ENCODE measurements at regions not wholly inside any gene's neighbourhood (a gene's known extent, or its start where the extent isn't known, plus 50 kb on each side); places are given as distances from the start of the nearest gene placed in this dataset.

- ATAC-seq (replicated peaks in 1 of 2) = no peak
- Mint-ChIP-seq H3K27ac (no peak overlapping the region), H3K4me3 (no peak overlapping the region), H3K27me3 (ENCODE audit: low read depth) (peaks cover 5% of the 10 kb centered on the region), H3K36me3 (ENCODE audit: insufficient read depth in 2 of 2) (no peaks in the 10 kb centered on the region), H3K9me3 (no peaks in the 10 kb centered on the region), H3K4me1 (ENCODE audit: low read depth) (no peaks in the 10 kb centered on the region)
- no peak for DNase-seq
Measured at GRCh38 chr13:33445476-33445875, 159.9 kb upstream of the STARD13 start.

- Mint-ChIP-seq H3K4me3 (no peak overlapping the region), H3K27me3 (ENCODE audit: low read depth) (peaks cover 5% of the 10 kb centered on the region), H3K27ac (no peak overlapping the region), H3K4me1 (ENCODE audit: low read depth) (no peaks in the 10 kb centered on the region), H3K9me3 (no peaks in the 10 kb centered on the region), H3K36me3 (ENCODE audit: insufficient read depth in 2 of 2) (no peaks in the 10 kb centered on the region)
- ATAC-seq (replicated peaks in 1 of 2) (no peak), DNase-seq (no peak)
Measured at GRCh38 chr13:33446821-33447725, 161.5 kb upstream of the STARD13 start.

DNA sequence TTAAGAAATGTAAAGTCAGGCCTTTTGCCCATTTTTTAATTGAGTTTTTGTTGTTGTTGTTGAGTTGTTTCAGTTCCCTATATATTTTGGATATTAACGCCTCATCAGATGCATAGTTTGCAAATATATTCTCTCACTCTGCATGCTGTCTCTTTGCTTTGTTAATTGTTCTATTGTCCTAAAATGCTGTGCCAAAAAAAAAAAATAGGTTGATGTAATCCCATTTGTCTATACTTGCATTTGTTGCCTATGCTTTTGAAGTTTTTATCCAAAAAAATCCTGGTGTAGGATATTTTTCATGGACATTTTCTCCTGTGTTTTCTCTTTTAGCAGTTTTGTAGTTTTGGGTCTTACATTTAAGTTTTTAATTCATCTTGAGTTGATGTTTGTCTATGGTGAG is 163.3 kb upstream of the STARD13 start:
- ATAC-seq (replicated peaks in 1 of 2) = no peak
- Mint-ChIP-seq H3K27ac (no peak overlapping the region), H3K36me3 (ENCODE audit: insufficient read depth in 2 of 2) (no peaks in the 10 kb centered on the region), H3K27me3 (ENCODE audit: low read depth) (peaks cover 5% of the 10 kb centered on the region), H3K4me1 (ENCODE audit: low read depth) (no peaks in the 10 kb centered on the region), H3K9me3 (no peaks in the 10 kb centered on the region), H3K4me3 (no peak overlapping the region)
- DNase-seq = no peak

DNA sequence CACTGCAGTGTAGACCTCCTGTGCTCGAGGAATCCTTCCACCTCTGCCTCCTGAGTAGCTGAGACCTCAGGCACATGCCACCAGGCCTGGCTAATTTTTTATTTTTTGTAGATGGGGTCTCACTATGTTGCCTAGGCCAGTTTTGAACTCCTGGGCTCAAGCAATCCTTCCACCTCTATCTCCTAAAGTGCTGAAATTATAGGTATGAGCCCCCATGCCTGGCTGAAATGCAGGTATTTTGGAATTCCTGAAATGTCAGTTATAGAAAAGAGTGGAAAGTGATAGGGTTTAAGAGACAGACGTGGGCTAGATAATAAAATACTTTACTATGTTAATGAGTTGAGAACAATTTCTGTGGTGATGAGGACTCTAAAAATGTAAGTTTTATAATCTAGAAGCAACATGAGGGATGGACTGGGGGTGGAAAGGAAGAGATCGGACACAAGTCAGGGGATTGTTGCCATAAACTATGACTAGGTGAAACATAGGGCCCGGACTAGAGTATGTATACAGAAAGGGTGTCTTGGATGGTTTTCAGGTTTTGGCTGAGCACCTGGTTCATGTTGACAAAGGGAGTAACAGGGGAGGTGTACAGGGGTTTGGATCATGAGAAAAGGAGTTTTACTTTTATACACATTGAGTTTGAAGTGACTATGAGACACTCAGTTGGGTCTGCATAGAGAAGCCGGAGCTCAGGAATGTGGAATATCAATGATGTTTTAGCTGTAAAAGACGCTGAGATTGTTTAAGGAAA is 165.6 kb upstream of the STARD13 start:
- Mint-ChIP-seq H3K27ac (no peak overlapping the region), H3K27me3 (ENCODE audit: low read depth) (peaks cover 5% of the 10 kb centered on the region), H3K4me1 (ENCODE audit: low read depth) (no peaks in the 10 kb centered on the region), H3K9me3 (no peaks in the 10 kb centered on the region), H3K4me3 (no peak overlapping the region), H3K36me3 (ENCODE audit: insufficient read depth in 2 of 2) (no peaks in the 10 kb centered on the region)
- ATAC-seq (replicated peaks in 1 of 2) (no peak), DNase-seq (no peak)

DNA sequence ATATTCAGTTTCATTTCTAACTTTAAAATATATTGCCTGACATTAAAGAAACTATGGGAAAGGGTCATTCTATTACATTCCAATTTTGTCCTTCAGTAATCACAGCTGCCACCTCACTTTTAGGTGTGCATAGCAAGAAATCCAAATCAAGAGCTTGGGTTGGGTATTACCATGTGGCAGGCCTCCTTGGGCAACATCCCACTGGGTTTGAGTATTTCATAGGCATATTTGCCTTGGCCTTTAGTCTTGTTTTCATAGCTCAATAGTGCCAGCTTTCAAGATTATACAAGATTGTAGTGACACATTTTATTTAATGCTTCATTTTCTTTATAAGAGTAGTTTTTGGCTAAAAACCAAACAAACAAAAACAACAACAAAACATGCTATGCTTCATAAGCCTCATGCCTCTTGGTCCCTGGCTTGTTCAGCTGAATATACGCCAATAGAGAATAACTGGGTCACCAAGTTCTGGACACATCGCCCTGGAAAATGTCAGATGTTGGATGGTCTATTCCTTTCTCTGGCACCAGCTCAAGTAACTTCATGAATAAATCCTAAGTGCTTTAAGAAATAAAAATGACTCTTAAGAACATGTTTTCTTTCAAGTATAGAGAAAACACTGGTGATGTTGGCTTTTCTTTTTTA is 167.4 kb upstream of the STARD13 start:
- no peaks in the 10 kb centered on the region for H3K9me3 Mint-ChIP-seq
- no peaks in the 10 kb centered on the region for H3K4me1 Mint-ChIP-seq (ENCODE audit: low read depth)
- no peak for ATAC-seq (replicated peaks in 1 of 2)
- H3K4me3 Mint-ChIP-seq = no peak overlapping the region
- H3K27me3 Mint-ChIP-seq (ENCODE audit: low read depth) = no peaks in the 10 kb centered on the region
- DNase-seq = no peak
- no peak overlapping the region for H3K27ac Mint-ChIP-seq
- H3K36me3 Mint-ChIP-seq (ENCODE audit: insufficient read depth in 2 of 2) = no peaks in the 10 kb centered on the region

GRCh38 chr13:33453936-33454335 is 168.4 kb upstream of the STARD13 start:
- Mint-ChIP-seq H3K27ac (no peak overlapping the region), H3K9me3 (no peaks in the 10 kb centered on the region), H3K36me3 (ENCODE audit: insufficient read depth in 2 of 2) (no peaks in the 10 kb centered on the region), H3K4me1 (ENCODE audit: low read depth) (no peaks in the 10 kb centered on the region), H3K4me3 (no peak overlapping the region), H3K27me3 (ENCODE audit: low read depth) (no peaks in the 10 kb centered on the region)
- DNase-seq (no peak), ATAC-seq (replicated peaks in 1 of 2) (no peak)

GRCh38 chr13:33454844-33455705 is 169.5 kb upstream of the STARD13 start:
- no peak overlapping the region for H3K4me3 Mint-ChIP-seq
- no peaks in the 10 kb centered on the region for H3K27me3 Mint-ChIP-seq (ENCODE audit: low read depth)
- H3K9me3 Mint-ChIP-seq = peaks cover 0 to 2% of the 10 kb centered on the region in 2 donors
- no peaks in the 10 kb centered on the region for H3K36me3 Mint-ChIP-seq (ENCODE audit: insufficient read depth in 2 of 2)
- H3K4me1 Mint-ChIP-seq (ENCODE audit: low read depth) = no peaks in the 10 kb centered on the region
- DNase-seq = no peak
- no peak for ATAC-seq (replicated peaks in 1 of 2)
- no peak overlapping the region for H3K27ac Mint-ChIP-seq

GRCh38 chr13:33459702-33460101 is 174.1 kb upstream of the STARD13 start:
- DNase-seq = no peak
- H3K27me3 Mint-ChIP-seq (ENCODE audit: low read depth) = no peaks in the 10 kb centered on the region
- ATAC-seq (replicated peaks in 1 of 2) = no peak
- no peak overlapping the region for H3K4me3 Mint-ChIP-seq
- no peaks in the 10 kb centered on the region for H3K4me1 Mint-ChIP-seq (ENCODE audit: low read depth)
- H3K9me3 Mint-ChIP-seq = peaks cover 2 to 4% of the 10 kb centered on the region in 2 donors
- no peak overlapping the region for H3K27ac Mint-ChIP-seq
- peaks cover 0 to 2% of the 10 kb centered on the region in 2 donors for H3K36me3 Mint-ChIP-seq (ENCODE audit: insufficient read depth in 2 of 2)

DNA sequence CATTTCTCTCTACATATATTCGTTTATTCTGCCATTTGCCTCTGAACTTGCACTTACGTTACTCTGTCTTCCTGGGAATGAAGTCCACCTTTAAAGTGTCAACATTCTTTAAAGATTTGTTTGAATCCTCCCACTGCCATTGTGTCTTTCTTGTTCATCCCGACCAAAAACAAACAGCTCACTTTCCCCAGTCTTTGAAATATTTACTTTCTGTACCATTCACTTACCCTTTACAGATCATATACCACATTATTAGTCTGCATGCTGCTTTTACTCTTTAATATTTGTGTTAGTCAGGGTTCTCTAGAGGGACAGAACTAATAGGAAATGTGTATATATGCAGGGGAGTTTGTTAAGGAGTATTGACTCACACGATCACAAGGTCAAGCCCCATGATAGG is 176.6 kb upstream of the STARD13 start:
- Mint-ChIP-seq H3K9me3 (peaks cover 5 to 9% of the 10 kb centered on the region in 2 donors), H3K27ac (no peak overlapping the region), H3K4me1 (ENCODE audit: low read depth) (no peaks in the 10 kb centered on the region), H3K27me3 (ENCODE audit: low read depth) (no peaks in the 10 kb centered on the region), H3K36me3 (ENCODE audit: insufficient read depth in 2 of 2) (peaks cover 2% of the 10 kb centered on the region in 2 donors), H3K4me3 (no peak overlapping the region)
- DNase-seq (no peak), ATAC-seq (replicated peaks in 1 of 2) (no peak)

- ATAC-seq (replicated peaks in 1 of 2) = no peak
- no peak for DNase-seq
- Mint-ChIP-seq H3K36me3 (ENCODE audit: insufficient read depth in 2 of 2) (peaks cover 2% of the 10 kb centered on the region in 2 donors), H3K27ac (no peak overlapping the region), H3K4me1 (ENCODE audit: low read depth) (no peaks in the 10 kb centered on the region), H3K27me3 (ENCODE audit: low read depth) (no peaks in the 10 kb centered on the region), H3K9me3 (peaks cover 5 to 8% of the 10 kb centered on the region in 2 donors), H3K4me3 (no peak overlapping the region)
Measured at GRCh38 chr13:33464345-33464744, 178.8 kb upstream of the STARD13 start.

DNA sequence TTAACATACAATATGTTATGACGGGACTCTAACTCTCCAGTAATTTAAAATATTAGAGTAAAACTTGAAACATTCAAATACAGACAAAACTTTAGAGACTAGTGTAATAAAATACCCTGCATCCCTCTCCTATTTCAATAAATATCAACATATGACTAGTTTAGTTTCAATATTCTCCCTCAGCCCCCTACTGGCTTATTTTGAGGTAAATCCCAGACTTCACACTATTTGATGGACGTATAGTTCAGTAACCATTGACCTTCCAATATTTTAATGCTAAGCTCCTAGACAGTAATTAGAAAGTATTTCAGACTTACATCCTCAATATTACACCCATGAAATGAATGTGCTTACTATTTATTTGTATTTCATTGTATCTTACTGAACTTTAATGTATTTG is 180.7 kb upstream of the STARD13 start:
- ATAC-seq (replicated peaks in 1 of 2) (no peak), DNase-seq (no peak)
- Mint-ChIP-seq H3K4me1 (ENCODE audit: low read depth) (no peaks in the 10 kb centered on the region), H3K27ac (no peak overlapping the region), H3K9me3 (peaks cover 5 to 7% of the 10 kb centered on the region in 2 donors), H3K36me3 (ENCODE audit: insufficient read depth in 2 of 2) (peaks cover 2% of the 10 kb centered on the region in 2 donors), H3K27me3 (ENCODE audit: low read depth) (no peaks in the 10 kb centered on the region), H3K4me3 (no peak overlapping the region)

DNA sequence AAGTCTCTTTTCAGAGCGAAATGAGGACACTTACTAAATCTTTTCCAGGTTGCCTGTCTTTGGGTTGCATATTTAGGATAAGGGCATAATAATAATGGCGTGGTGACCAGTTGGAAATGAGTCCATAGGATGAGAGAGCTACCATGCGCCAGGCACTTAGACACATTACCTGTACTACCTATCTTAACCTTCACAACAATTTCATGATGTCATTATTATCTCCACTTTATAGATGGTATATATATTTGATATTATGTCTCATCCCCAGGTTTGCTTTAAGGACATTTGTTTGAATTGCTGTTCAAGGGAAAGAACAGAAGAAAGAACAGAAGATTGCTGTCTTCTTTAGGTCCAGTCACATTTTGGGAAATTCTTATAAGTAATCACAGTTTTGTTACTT is 182.0 kb upstream of the STARD13 start:
- Mint-ChIP-seq H3K27me3 (ENCODE audit: low read depth) (no peaks in the 10 kb centered on the region), H3K27ac (no peak overlapping the region), H3K9me3 (peaks cover 5% of the 10 kb centered on the region in 2 donors), H3K36me3 (ENCODE audit: insufficient read depth in 2 of 2) (peaks cover 0 to 2% of the 10 kb centered on the region in 2 donors), H3K4me3 (no peak overlapping the region), H3K4me1 (ENCODE audit: low read depth) (no peaks in the 10 kb centered on the region)
- ATAC-seq (replicated peaks in 1 of 2) = no peak
- DNase-seq = no peak
